Endothelial cell of umbilical vein (primary cell): ENCODE measurements at regions not wholly inside any gene's neighbourhood (a gene's known extent, or its start where the extent isn't known, plus 50 kb on each side); places are given as distances from the start of the nearest gene placed in this dataset.

Source experiments
- BruUV-seq: library from RNA; stranded (reverse); fragments of 400-500 nt; replicated peaks from 2 replicates; lab custom pipeline; 2021; lab: Mats Ljungman, UMichigan
- CTCF ChIA-PET: fragments of 300-600, 350-600 bp; sonication (Branson Sonifier 250); formaldehyde crosslinking; loops from one replicate; lab custom pipeline; 2021; ENCODE audit warnings: antibody characterized with exemption, inconsistent platforms; lab: Charles Lee
- POLR2A ChIA-PET: fragments of 300-600, 350-600 bp; sonication (Branson Sonifier 250); formaldehyde crosslinking; loops from one replicate; lab custom pipeline; 2021; ENCODE audit warnings: antibody characterized with exemption, inconsistent platforms; lab: Charles Lee
- DNase-seq: peaks from one replicate; pipeline ENCODE4 v3.0.0-alpha.2; 2011; ENCODE audit warnings: low read depth, low spot score
- FAIRE-seq: peaks from 2 replicates; lab custom pipeline; 2011; peaks lifted over from hg19 to GRCh38; lab: Jason Lieb, UNC
- H2AFZ ChIP-seq: 2 replicates; pipeline ENCODE4 v1.6.0; 2012; ENCODE audit warnings: low read depth, low read length, control low read depth, inconsistent platforms
- H3K27ac ChIP-seq: 2 replicates; pipeline ENCODE4 v1.5.1; 2011; ENCODE audit warnings: low read depth, mild to moderate bottlenecking, control low read depth, low read length, moderate library complexity; ENCODE audit not compliant: insufficient read depth
- H3K27me3 ChIP-seq, 2 experiments: 2 replicates each; pipeline versions ENCODE4 v1.6.0 to v1.6.1; 2011; ENCODE audit warnings: low read length in 2 of 2, mixed read lengths in 1 of 2; ENCODE audit not compliant: control insufficient read depth in 2 of 2, insufficient read depth in 2 of 2
- H3K36me3 ChIP-seq, 2 experiments: 2 replicates in 1 of 2; 3 replicates in 1 of 2; pipeline ENCODE4 v1.5.1; 2011; ENCODE audit warnings: low read length in 2 of 2, mild to moderate bottlenecking in 1 of 2, moderate library complexity in 1 of 2; ENCODE audit not compliant: control insufficient read depth in 2 of 2, insufficient read depth in 2 of 2; ENCODE audit errors: extremely low read depth in 1 of 2
- H3K4me1 ChIP-seq: 3 replicates; pipeline ENCODE4 v1.5.1; 2011; ENCODE audit warnings: mild to moderate bottlenecking, low read length; ENCODE audit not compliant: control insufficient read depth, insufficient read depth; ENCODE audit errors: extremely low read depth
- H3K4me2 ChIP-seq: 2 replicates; pipeline ENCODE4 v1.6.1; 2011; ENCODE audit warnings: low read length, control low read depth, mixed read lengths; ENCODE audit not compliant: insufficient read depth
- H3K4me3 ChIP-seq, 3 experiments: fragments of 200-600 bp in 1 of 3; sonication (generic), shearing (Covaris generic) in 1 of 3; replicated peaks in 1 of 3; 2 replicates each; pipeline ENCODE4 v1.5.1; 2011 to 2016; ENCODE audit warnings: control low read depth in 3 of 3, low read length in 3 of 3, mild to moderate bottlenecking in 2 of 3, inconsistent platforms in 1 of 3, low read depth in 1 of 3, moderate library complexity in 1 of 3; ENCODE audit not compliant: insufficient read depth in 1 of 3
- H3K79me2 ChIP-seq: 2 replicates; pipeline ENCODE4 v1.6.0; 2012; ENCODE audit warnings: low read length, inconsistent platforms; ENCODE audit not compliant: control insufficient read depth, insufficient read depth
- H3K9ac ChIP-seq: replicated peaks from 2 replicates; pipeline ENCODE3; 2011; ENCODE audit warnings: low read length, control low read depth; ENCODE audit not compliant: insufficient read depth; ENCODE audit errors: extremely low read depth
- H3K9me1 ChIP-seq: replicated peaks from 3 replicates; pipeline ENCODE4 v1.6.0; 2011; ENCODE audit warnings: mild to moderate bottlenecking, low read length; ENCODE audit not compliant: control insufficient read depth, insufficient read depth; ENCODE audit errors: extremely low read depth
- H3K9me3 ChIP-seq: replicated peaks from 2 replicates; pipeline ENCODE4 v1.5.1; 2012; ENCODE audit warnings: low read length, inconsistent platforms; ENCODE audit not compliant: control insufficient read depth, insufficient read depth
- H4K20me1 ChIP-seq: replicated peaks from 2 replicates; pipeline ENCODE3; 2011; ENCODE audit warnings: mild to moderate bottlenecking, low read length; ENCODE audit not compliant: control insufficient read depth, insufficient read depth; ENCODE audit errors: extremely low read depth
- EZH2 ChIP-seq: IDR thresholded peaks from 2 replicates; pipeline ENCODE4 v1.6.1; 2012; ENCODE audit warnings: borderline replicate concordance, low read depth, mild to moderate bottlenecking, moderate library complexity, low read length, inconsistent platforms; ENCODE audit not compliant: severe bottlenecking
- FOS ChIP-seq: IDR thresholded peaks from 2 replicates; pipeline ENCODE4 v1.6.1; 2011; ENCODE audit warnings: mild to moderate bottlenecking, low read length, moderate library complexity, borderline replicate concordance; ENCODE audit not compliant: insufficient read depth
- GATA2 ChIP-seq: IDR thresholded peaks from 2 replicates; pipeline ENCODE4 v1.7.0; 2011; ENCODE audit warnings: low read depth, mild to moderate bottlenecking, moderate library complexity, mixed read lengths, low read length; ENCODE audit not compliant: insufficient read length, insufficient read depth
- JUN ChIP-seq: IDR thresholded peaks from 2 replicates; pipeline ENCODE4 v1.6.1; 2011; ENCODE audit warnings: borderline replicate concordance, low read depth; ENCODE audit not compliant: insufficient read length, insufficient read depth
- MYC ChIP-seq: IDR thresholded peaks from one replicate; pipeline ENCODE4 v1.6.1; 2011; ENCODE audit warnings: mild to moderate bottlenecking, low read depth, low read length
- POLR2A ChIP-seq: IDR thresholded peaks from 2 replicates; pipeline ENCODE4 v1.6.1; 2012; ENCODE audit warnings: low read depth, mild to moderate bottlenecking, control low read depth, low read length
- POLR2AphosphoS5 ChIP-seq: IDR thresholded peaks from 2 replicates; pipeline ENCODE4 v1.6.1; 2012; ENCODE audit warnings: low read depth, mild to moderate bottlenecking, control low read depth, low read length, moderate library complexity; ENCODE audit not compliant: insufficient read depth
- dilution Hi-C: fragments of 300-500 bp; cut with MboI; formaldehyde crosslinking; loops from one replicate; pipeline ENCODE4 v1.15.0; 2019; ENCODE audit warnings: low sequenced_read_pairs; ENCODE audit not compliant: extremely low pct_ligation_motif_present
- intact Hi-C: fragments of 100-400 bp; cut with micrococcal nuclease; formaldehyde crosslinking; loops from one replicate; pipeline ENCODE4 v1.10.0; 2022
- TF ChIP-seq, protein P1 (sequence below), 2 donors: IDR thresholded peaks; 1 replicate in 1 of 2; 2 replicates in 1 of 2; pipeline ENCODE4 v1.5.1; 2011; ENCODE audit warnings: low read length in 2 of 2, mild to moderate bottlenecking in 2 of 2, moderate library complexity in 2 of 2, control low read depth in 1 of 2, inconsistent platforms in 1 of 2, low read depth in 1 of 2; ENCODE audit not compliant: insufficient read depth in 1 of 2; ENCODE audit errors: extremely low read depth in 1 of 2
- TF ChIP-seq, protein P2 (sequence below): IDR thresholded peaks from 2 replicates; pipeline ENCODE4 v1.6.1; 2011; ENCODE audit not compliant: insufficient read depth, insufficient read length

- no peaks in the 10 kb centered on the region for H3K4me1 ChIP-seq
- H3K36me3 ChIP-seq, result no peaks in the 10 kb centered on the region
- no peak overlapping the region for H2AFZ ChIP-seq
- no peaks in the 10 kb centered on the region for H4K20me1 ChIP-seq
- H3K79me2 ChIP-seq, result no peaks in the 10 kb centered on the region
- H3K27me3 ChIP-seq, result no peaks in the 10 kb centered on the region
- no peak overlapping the region for H3K9ac ChIP-seq
- CTCF ChIA-PET, result no interaction called here
- TF ChIP-seq POLR2A, result no peak
- TF ChIP-seq MYC, result no peak
- TF ChIP-seq GATA2, result no peak
- no peak for TF ChIP-seq FOS
- TF ChIP-seq JUN, result no peak
- TF ChIP-seq EZH2, result no peak
- TF ChIP-seq, protein P1, sequence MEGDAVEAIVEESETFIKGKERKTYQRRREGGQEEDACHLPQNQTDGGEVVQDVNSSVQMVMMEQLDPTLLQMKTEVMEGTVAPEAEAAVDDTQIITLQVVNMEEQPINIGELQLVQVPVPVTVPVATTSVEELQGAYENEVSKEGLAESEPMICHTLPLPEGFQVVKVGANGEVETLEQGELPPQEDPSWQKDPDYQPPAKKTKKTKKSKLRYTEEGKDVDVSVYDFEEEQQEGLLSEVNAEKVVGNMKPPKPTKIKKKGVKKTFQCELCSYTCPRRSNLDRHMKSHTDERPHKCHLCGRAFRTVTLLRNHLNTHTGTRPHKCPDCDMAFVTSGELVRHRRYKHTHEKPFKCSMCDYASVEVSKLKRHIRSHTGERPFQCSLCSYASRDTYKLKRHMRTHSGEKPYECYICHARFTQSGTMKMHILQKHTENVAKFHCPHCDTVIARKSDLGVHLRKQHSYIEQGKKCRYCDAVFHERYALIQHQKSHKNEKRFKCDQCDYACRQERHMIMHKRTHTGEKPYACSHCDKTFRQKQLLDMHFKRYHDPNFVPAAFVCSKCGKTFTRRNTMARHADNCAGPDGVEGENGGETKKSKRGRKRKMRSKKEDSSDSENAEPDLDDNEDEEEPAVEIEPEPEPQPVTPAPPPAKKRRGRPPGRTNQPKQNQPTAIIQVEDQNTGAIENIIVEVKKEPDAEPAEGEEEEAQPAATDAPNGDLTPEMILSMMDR (IDR thresholded peaks at IDR 0.05; ENCODE audit: extremely low read depth in 1 of 2, insufficient read depth in 1 of 2, low read depth in 1 of 2, low read length in 2 of 2), result no peak
- TF ChIP-seq, protein P2, sequence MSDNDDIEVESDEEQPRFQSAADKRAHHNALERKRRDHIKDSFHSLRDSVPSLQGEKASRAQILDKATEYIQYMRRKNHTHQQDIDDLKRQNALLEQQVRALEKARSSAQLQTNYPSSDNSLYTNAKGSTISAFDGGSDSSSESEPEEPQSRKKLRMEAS, result no peak
- no peak for TF ChIP-seq POLR2AphosphoS5
- FAIRE-seq, result no peak
- DNase-seq, result no peak
- no peak overlapping the region for H3K4me3 ChIP-seq
- no peak overlapping the region for H3K27ac ChIP-seq
- intact Hi-C loops (no loop called here), dilution Hi-C loops (no loop called here)
- H3K9me1 ChIP-seq, result no peaks in the 10 kb centered on the region
- POLR2A ChIA-PET, result no interaction called here
- H3K4me2 ChIP-seq, result no peak overlapping the region
- BruUV-seq, result no TSS peak
- H3K9me3 ChIP-seq, result peaks cover 2% of the 10 kb centered on the region
These were observed 178.7 kb upstream of the POU2AF2 start for GRCh38 chr11:111066846-111067245.
